Epithelial cell of proximal tubule (primary cell): ENCODE measurements at regions not wholly inside any gene's neighbourhood (a gene's known extent, or its start where the extent isn't known, plus 50 kb on each side); places are given as distances from the start of the nearest gene placed in this dataset.

Source experiments
- DNase-seq: peaks from one replicate; pipeline ENCODE4 v3.0.0-alpha.2; 2011; ENCODE audit warnings: low read depth
- H3K4me3 ChIP-seq: 2 replicates; pipeline ENCODE4 v1.5.1; 2011; ENCODE audit warnings: low read depth, mild to moderate bottlenecking, low read length
- TF ChIP-seq, protein P1 (sequence below): conservative IDR thresholded peaks from 2 replicates; pipeline ENCODE4 v1.5.1; 2012; ENCODE audit warnings: low read depth, mild to moderate bottlenecking, low read length

DNA sequence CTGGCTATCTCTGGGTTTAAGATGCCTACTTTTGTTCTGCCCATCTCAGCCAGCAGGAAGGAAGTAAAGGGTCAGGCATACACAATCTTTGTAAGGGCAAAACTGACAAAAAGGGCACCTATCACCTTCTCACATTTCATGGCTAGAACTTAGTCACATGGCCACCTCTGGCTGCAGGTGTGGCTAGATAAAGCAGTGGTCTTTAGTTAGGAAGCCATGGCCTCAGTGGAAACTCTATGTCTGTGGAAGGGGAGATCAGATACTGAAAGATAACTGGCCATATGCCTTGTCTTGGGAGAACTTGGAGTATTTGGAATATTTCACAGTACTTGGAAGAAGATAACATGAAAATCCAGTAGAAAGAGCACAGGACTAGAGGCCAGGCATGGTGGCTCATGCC, 80.7 kb upstream of the TBL1XR1 start:
- H3K4me3 ChIP-seq, result no peak overlapping the region
- DNase-seq, result no peak
- TF ChIP-seq, protein P1, sequence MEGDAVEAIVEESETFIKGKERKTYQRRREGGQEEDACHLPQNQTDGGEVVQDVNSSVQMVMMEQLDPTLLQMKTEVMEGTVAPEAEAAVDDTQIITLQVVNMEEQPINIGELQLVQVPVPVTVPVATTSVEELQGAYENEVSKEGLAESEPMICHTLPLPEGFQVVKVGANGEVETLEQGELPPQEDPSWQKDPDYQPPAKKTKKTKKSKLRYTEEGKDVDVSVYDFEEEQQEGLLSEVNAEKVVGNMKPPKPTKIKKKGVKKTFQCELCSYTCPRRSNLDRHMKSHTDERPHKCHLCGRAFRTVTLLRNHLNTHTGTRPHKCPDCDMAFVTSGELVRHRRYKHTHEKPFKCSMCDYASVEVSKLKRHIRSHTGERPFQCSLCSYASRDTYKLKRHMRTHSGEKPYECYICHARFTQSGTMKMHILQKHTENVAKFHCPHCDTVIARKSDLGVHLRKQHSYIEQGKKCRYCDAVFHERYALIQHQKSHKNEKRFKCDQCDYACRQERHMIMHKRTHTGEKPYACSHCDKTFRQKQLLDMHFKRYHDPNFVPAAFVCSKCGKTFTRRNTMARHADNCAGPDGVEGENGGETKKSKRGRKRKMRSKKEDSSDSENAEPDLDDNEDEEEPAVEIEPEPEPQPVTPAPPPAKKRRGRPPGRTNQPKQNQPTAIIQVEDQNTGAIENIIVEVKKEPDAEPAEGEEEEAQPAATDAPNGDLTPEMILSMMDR, result no peak

DNA sequence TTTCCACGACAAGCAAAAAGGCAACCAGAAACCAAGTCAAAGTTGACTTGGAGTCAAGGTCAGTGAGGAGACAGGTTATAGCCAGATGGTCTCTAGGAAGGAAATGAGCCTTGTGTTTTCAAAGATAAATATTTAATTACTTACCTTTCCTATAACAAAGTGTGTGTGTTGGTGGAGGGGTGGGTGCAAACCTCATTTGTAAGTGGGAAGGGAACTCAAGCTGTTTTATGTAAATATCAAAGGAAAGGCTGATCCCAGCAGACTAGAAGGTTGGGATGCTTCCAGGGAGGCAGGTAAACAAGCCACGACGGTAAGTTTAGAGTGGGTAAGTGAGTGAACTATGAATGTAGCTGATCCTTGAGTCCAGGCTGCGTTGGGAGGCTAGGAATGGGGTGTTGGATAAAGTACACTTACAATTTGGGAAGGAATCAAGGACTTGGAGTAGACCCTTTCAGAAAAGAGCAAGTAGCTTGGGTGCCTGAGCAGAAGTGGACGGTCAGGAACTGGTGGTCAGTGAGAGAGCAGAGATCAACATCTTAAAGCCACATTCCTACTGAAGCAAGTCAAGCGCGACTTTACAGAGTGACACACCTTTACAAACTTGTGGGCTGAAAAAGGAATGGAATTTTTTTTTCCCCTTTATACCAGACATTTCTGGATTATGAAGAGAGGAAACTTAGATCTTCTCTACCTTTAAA, 82.0 kb upstream of the TBL1XR1 start:
- DNase-seq, result peak; percentile 25
- TF ChIP-seq, protein P1, result no peak

DNA sequence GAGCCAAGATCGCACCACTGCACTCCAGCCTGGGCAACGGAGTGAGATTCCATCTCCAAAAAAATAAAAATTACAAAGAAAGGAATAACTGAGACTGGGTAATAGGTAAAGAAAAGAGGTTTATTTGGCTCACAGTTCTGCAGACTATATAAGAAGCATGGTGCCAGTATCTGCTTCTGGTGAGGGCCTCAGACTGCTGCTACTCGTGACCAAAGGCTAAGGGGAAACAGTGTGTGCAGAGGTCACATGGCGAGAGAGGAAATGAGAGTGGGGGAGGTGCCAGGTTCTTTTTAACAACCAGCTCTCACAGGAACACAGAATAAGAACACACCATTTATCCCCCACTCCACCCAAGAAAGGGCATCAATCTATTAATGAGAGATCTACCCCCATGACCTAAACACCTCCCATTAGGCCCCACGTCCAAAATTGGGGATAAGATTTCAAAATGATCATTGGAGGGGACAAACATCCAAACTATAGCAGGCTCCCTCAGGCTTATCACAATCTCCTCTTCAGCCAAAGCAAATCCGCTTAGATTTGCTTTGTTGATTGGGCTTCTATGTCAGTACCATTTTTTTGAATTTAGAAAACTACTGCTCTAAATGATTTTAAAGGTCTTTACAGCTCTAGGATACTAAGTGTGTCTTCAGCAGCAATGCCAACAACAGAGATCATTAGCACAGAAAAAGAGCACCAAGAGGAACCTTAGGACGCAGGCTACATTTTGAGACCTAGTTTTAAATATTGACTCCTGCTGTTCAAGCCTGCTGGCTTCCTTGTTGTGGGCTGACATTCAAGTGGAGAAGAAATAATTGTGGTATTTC, 84.2 kb upstream of the TBL1XR1 start:
- DNase-seq, result no peak
- no peak overlapping the region for H3K4me3 ChIP-seq
- TF ChIP-seq, protein P1, result no peak

More for the DNA sequence above, 82.0 kb upstream of the TBL1XR1 start:
- no peak overlapping the region for H3K4me3 ChIP-seq

DNA sequence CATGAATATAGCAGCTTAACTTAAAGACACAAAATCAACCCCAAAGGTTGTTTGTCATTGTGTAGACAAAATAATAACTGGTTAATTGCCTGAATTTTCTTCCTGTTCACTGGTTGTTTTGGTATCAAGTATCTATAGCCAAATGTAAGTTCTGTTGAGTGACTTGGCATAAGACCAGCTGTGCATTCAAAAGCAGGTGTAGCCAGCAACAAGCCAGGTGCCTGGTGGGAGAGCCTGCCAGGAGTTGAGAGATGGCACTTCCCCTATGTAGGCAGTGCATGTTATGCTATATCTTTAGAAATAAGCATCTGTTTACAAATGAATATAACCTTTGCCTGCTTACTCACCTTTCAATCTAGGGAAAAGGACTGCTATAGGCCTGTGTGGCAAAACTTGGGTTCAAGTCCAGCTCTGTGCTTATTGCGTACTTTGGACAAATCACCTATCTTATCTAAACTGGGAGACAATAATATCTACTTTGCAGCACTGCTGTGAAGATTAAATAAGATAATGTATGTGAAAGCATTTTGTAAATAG, 84.9 kb upstream of the TBL1XR1 start:
- TF ChIP-seq, protein P1, result no peak
- no peak overlapping the region for H3K4me3 ChIP-seq
- DNase-seq, result no peak

DNA sequence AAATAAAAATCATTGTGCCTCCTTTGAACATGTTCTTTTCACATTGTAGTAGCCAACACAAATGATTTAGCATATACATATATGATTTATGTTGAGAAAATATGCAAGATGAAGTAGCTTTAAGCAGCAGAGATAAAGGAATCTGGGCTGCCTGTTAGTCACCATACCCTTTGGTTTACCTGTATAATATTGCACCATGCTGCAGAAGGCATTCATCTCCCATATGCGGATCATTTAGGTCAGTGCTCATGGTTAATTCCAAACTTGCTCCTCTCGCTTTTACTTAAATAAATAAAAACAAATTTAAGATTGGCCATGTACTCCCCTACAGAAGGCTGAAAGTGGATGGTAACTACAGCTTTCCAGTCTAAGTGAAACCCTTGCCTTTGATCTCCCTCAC, 86.7 kb upstream of the TBL1XR1 start:
- TF ChIP-seq, protein P1, result no peak
- no peak for DNase-seq
- no peak overlapping the region for H3K4me3 ChIP-seq

DNA sequence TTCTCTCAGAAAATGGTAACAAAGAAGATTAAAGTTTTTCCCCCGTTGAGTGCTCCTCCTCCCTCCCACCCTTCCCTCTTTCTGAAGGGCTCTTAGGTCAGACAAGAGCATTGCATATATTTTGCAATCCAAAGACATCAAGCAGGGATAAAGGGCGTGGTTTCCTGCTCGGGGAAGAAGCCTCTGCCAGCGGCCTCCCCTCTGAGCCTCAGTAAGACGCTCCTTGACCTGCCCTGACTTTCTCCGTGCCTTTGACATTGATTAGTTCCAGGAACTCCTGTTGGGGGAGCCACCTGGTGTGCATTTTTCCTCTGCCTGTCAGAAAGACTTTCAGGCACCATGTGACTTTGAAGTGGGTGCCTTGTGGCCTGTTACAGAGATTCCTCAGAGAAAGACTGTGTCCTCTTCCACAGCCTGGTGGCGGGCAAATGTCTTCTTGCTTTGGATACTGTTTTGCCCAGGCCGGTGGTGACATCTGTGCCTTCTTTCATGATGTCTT, 87.2 kb upstream of the TBL1XR1 start:
- DNase-seq, result no peak
- TF ChIP-seq, protein P1, result peak; percentile 19
- H3K4me3 ChIP-seq, result no peak overlapping the region
